Germinal center (tissue), 1 donor: ENCODE measurements at regions not wholly inside any gene's neighbourhood (a gene's known extent, or its start where the extent isn't known, plus 50 kb on each side); places are given as distances from the start of the nearest gene placed in this dataset.
A peak's percentile ranks its signal among the peaks of the same experiment; 100 is the strongest.

Experiments used
- DNase-seq: peaks from one replicate; pipeline ENCODE4 v3.0.0; 2012; ENCODE audit warnings: mixed read lengths, low spot score

GRCh38 chr13:33519561-33520467 is 234.3 kb upstream of the STARD13 start:
- no peak for DNase-seq

GRCh38 chr13:33520468-33520839 is 234.9 kb upstream of the STARD13 start:
- DNase-seq = no peak

DNA sequence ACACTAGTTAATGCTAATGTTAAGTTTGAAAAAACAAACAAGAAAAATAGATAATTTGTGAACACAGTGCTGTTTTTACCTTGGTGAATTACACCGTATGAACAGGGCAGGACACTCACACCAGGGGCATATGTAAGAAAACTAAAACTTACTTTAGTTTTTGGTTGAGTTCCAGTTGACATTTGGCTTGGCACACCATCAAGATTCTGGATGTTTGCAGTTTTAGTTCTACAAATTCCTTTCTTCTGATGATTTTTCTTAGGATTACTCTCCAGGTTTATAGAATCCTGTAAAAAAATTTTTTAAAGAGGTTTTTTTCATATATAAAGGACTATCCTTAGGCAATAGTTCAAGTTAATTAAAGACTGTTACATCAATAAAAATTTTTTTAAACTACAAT is 238.5 kb upstream of the STARD13 start:
- DNase-seq = no peak

- no peak for DNase-seq
Observed at GRCh38 chr13:33525763-33526162, 240.2 kb upstream of the STARD13 start.

GRCh38 chr13:33526718-33527117 is 241.2 kb upstream of the STARD13 start:
- DNase-seq = no peak

DNA sequence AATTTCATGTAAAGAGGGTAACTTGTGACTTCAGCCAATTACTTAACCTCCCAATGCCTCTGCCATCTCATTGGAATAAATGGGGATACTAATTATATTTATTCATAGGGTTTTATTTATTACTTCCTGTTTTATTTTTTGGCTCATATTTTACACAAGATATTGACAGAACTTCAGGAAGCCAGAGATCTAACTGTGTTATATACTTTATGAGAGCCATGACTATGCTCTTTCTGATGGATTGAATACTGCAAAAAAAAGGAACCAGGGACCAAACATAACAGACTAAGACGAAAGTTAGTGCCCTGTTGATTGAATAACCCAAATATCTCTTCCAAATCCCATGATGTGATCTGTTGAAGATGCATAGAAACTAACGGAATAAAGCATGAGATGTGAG is 243.3 kb upstream of the STARD13 start:
- no peak for DNase-seq

GRCh38 chr13:33531484-33531883 is 245.9 kb upstream of the STARD13 start:
- DNase-seq = no peak

GRCh38 chr13:33535061-33535460 is 249.5 kb upstream of the STARD13 start:
- DNase-seq = no peak

GRCh38 chr13:33536601-33537000 is 251.0 kb upstream of the STARD13 start:
- no peak for DNase-seq

- DNase-seq = no peak
Observed at GRCh38 chr13:33537026-33537425, 251.5 kb upstream of the STARD13 start.

DNA sequence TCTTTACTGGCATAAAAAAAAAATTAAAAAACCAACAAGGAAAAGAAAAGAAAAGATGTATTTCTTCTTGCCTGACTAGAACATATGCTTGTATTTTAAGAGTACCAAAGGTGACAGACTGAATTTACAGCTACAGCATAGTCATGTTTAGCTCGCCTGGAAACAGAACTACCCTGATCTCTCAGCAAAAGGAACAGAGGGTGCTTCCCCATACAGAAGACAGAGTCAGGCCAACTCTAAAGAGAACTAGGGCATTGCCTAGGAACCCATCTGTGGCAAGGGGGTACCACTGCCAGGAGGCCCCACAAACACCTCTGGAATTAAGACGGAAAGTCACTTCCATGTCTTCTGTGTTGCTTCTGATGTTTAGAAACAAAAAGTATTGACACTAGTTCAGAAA is 252.1 kb upstream of the STARD13 start:
- no peak for DNase-seq

DNA sequence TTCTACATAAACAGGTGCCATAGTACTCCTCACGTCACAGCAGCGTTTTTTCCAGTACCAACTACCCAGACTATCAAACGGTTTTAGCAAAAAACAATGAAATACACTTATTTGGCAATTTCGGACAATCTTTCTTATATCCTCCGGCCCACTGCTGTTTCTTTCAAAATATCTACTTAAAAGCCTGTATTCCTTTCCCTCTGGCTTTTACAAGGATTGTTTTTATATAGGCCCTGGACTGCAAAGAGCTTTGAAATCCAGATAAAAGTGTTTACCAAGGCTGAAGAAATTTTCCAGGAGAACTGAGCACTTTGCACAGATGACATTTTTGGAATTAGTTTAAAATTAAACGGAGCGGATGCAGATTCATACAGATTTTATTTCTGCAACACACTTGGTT is 255.9 kb upstream of the STARD13 start:
- no peak for DNase-seq

GRCh38 chr13:33541962-33542308 is 256.4 kb upstream of the STARD13 start:
- no peak for DNase-seq

DNA sequence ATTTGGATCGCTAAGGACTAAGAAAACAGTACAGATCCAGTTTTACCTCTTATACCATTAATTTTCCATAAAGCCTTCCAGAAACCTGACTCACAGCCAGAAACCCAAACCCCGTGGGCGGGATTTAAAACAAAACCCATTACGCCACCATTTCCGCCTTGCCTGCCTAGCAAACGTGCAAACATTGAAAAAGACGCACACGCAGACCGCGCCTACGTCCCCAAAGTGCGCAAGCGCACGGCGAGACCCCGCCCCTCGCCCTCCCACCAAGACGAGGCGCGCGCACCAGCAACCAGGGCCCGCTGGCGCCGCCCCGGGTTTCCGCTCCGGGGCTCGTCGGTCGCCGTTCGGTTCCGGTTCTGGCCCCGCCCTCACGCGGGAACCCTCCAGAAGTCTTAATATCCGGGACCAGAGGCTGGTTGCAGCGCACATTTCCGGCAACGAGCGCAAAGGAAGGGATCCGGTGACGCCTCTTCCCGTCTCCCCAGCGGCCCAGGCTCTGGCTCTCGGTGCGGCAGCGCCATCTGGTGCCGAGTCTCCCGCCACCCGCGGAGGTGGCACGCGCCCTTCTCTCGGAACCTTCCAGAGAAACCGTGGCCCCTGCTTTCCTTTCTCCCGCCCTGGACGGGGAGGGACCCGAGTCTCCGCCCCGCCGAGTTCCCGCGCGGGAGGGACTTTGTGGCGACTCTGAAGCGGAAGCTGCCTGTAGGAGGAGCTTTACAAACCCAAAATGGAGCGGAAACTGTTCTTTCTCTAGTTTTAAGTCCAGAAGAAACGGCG is 256.9 kb upstream of the STARD13 start:
- peak; percentile 94 for DNase-seq

DNA sequence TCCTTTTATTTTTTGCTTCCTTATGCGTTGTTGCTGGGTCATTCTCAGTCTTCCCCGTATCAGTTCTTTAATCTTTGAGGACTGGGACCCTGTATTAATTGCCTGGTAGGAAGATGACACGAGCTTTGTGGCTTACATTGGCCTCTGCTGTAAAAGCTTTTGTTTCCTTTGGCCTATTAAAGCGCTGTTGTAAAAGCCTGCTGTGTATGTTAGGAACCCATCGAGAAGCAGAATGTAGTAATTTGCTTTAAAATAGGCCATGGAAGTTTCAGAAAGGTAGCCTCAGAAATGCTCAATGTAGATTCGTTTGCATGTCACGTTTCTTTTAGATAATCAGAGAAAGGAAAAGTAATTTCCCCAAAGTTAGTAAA is 257.5 kb upstream of the STARD13 start:
- no peak for DNase-seq

- no peak for DNase-seq
Observed at GRCh38 chr13:33543631-33544265, 258.2 kb upstream of the STARD13 start.

- no peak for DNase-seq
Observed at GRCh38 chr13:33544308-33544707, 258.8 kb upstream of the STARD13 start.

- no peak for DNase-seq
Observed at GRCh38 chr13:33545492-33545891, 259.9 kb upstream of the STARD13 start.

GRCh38 chr13:33547035-33547434 is 261.5 kb upstream of the STARD13 start:
- DNase-seq = no peak

GRCh38 chr13:33548069-33548468 is 262.5 kb upstream of the STARD13 start:
- peak; percentile 15 for DNase-seq

GRCh38 chr13:33550276-33550675 is 264.7 kb upstream of the STARD13 start:
- DNase-seq = no peak

DNA sequence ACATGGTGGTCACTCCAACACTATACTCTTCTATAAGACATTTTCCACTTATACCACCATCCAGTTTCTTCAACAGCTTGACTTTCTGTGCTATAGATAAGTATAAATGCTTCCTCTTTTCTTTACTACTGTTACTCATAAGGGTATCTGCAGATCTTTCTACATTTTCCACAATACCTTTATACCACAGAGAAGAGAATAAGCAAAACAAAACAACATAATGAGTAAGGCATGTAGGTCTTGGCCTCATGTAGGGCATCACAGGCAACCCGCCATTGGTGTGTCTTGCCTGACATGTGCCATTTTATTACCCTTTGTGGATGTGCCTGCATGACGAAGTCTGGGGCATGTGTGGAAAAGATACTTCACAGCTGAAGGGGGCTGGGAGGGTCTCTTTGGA is 265.3 kb upstream of the STARD13 start:
- no peak for DNase-seq
